DND-41 (cell line): ENCODE measurements at regions not wholly inside any gene's neighbourhood (a gene's known extent, or its start where the extent isn't known, plus 50 kb on each side); places are given as distances from the start of the nearest gene placed in this dataset.

Source experiments
- ATAC-seq: fragments of 200-7000 bp; cut with Tn5 transposase; 3 replicates; pipeline ENCODE4 v1.9.1; 2021; ENCODE audit warnings: low read depth; ENCODE audit not compliant: insufficient read depth
- DNase-seq: peaks from one replicate; pipeline ENCODE4 v3.0.0-alpha.2; 2020
- H2AFZ ChIP-seq: 2 replicates; pipeline ENCODE4 v1.6.0; 2012; ENCODE audit warnings: low read depth, low read length
- H3K27ac ChIP-seq: 2 replicates; pipeline ENCODE4 v1.5.1; 2012; ENCODE audit warnings: low read length, inconsistent platforms
- H3K27me3 ChIP-seq: fragments of 200-600 bp; sonication (generic); 2 replicates; pipeline ENCODE4 v1.6.0; 2012; ENCODE audit warnings: low read length, mild to moderate bottlenecking, inconsistent platforms; ENCODE audit not compliant: insufficient read depth, poor library complexity
- H3K36me3 ChIP-seq: 2 replicates; pipeline ENCODE4 v1.5.1; 2012; ENCODE audit warnings: low read length, inconsistent platforms; ENCODE audit not compliant: insufficient read depth
- H3K4me1 ChIP-seq: 2 replicates; pipeline ENCODE4 v1.5.1; 2012; ENCODE audit warnings: mild to moderate bottlenecking, low read length; ENCODE audit not compliant: insufficient read depth
- H3K4me2 ChIP-seq: 2 replicates; pipeline ENCODE4 v1.6.0; 2012; ENCODE audit warnings: mild to moderate bottlenecking, moderate library complexity, low read length, inconsistent platforms; ENCODE audit not compliant: insufficient read depth
- H3K4me3 ChIP-seq, 2 experiments: fragments of 200-600 bp in 1 of 2; shearing (Covaris generic) in 1 of 2; 2 replicates each; pipeline ENCODE4 v1.5.1; 2012 to 2016; ENCODE audit warnings: inconsistent platforms in 2 of 2, low read length in 2 of 2, mild to moderate bottlenecking in 2 of 2, low read depth in 1 of 2, moderate library complexity in 1 of 2
- H3K79me2 ChIP-seq: 2 replicates; pipeline ENCODE4 v1.6.0; 2012; ENCODE audit warnings: low read length, inconsistent platforms; ENCODE audit not compliant: insufficient read depth
- H3K9ac ChIP-seq: 2 replicates; pipeline ENCODE4 v1.6.0; 2012; ENCODE audit warnings: low read depth, mild to moderate bottlenecking, inconsistent platforms, low read length, moderate library complexity
- H3K9me3 ChIP-seq: 2 replicates; pipeline ENCODE4 v1.5.1; 2012; ENCODE audit warnings: low read length, moderate library complexity, mild to moderate bottlenecking, inconsistent platforms; ENCODE audit not compliant: insufficient read depth, severe bottlenecking
- H4K20me1 ChIP-seq: 2 replicates; pipeline ENCODE4 v1.6.0; 2012; ENCODE audit warnings: low read length; ENCODE audit not compliant: insufficient read depth
- EZH2 ChIP-seq: IDR thresholded peaks from 3 replicates; pipeline ENCODE4 v1.6.1; 2012; ENCODE audit warnings: borderline replicate concordance, low read depth, mild to moderate bottlenecking, moderate library complexity, low read length, inconsistent platforms; ENCODE audit not compliant: severe bottlenecking
- TF ChIP-seq, protein P1 (sequence below): IDR thresholded peaks from 2 replicates; pipeline ENCODE4 v1.5.1; 2012; ENCODE audit warnings: borderline replicate concordance, low read length, moderate library complexity, mild to moderate bottlenecking; ENCODE audit not compliant: poor library complexity, severe bottlenecking; ENCODE audit errors: extremely low read depth

GRCh38 chr12:111135293-111135832 lies 215.0 kb upstream of the MYL2 start:
- ATAC-seq (no peak), DNase-seq (no peak)
- no peak overlapping the region for H2AFZ ChIP-seq
- H3K27ac ChIP-seq, result no peak overlapping the region
- H3K9me3 ChIP-seq, result no peaks in the 10 kb centered on the region
- no peak overlapping the region for H3K4me2 ChIP-seq
- no peaks in the 10 kb centered on the region for H4K20me1 ChIP-seq
- no peaks in the 10 kb centered on the region for H3K27me3 ChIP-seq
- H3K4me3 ChIP-seq, result no peak overlapping the region
- H3K4me1 ChIP-seq, result no peaks in the 10 kb centered on the region
- H3K36me3 ChIP-seq, result no peaks in the 10 kb centered on the region
- H3K9ac ChIP-seq, result no peak overlapping the region
- no peaks in the 10 kb centered on the region for H3K79me2 ChIP-seq
- TF ChIP-seq, protein P1, sequence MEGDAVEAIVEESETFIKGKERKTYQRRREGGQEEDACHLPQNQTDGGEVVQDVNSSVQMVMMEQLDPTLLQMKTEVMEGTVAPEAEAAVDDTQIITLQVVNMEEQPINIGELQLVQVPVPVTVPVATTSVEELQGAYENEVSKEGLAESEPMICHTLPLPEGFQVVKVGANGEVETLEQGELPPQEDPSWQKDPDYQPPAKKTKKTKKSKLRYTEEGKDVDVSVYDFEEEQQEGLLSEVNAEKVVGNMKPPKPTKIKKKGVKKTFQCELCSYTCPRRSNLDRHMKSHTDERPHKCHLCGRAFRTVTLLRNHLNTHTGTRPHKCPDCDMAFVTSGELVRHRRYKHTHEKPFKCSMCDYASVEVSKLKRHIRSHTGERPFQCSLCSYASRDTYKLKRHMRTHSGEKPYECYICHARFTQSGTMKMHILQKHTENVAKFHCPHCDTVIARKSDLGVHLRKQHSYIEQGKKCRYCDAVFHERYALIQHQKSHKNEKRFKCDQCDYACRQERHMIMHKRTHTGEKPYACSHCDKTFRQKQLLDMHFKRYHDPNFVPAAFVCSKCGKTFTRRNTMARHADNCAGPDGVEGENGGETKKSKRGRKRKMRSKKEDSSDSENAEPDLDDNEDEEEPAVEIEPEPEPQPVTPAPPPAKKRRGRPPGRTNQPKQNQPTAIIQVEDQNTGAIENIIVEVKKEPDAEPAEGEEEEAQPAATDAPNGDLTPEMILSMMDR, result no peak
- TF ChIP-seq EZH2, result no peak

GRCh38 chr12:111130336-111130735 lies 210.0 kb upstream of the MYL2 start:
- Histone ChIP-seq H3K4me2 (no peak overlapping the region), H2AFZ (no peak overlapping the region), H3K4me3 (no peak overlapping the region), H3K79me2 (no peaks in the 10 kb centered on the region), H3K9ac (no peak overlapping the region), H3K36me3 (no peaks in the 10 kb centered on the region), H4K20me1 (no peaks in the 10 kb centered on the region), H3K9me3 (no peaks in the 10 kb centered on the region), H3K27me3 (no peaks in the 10 kb centered on the region), H3K27ac (no peak overlapping the region), H3K4me1 (no peaks in the 10 kb centered on the region)
- ATAC-seq, result no peak
- DNase-seq, result no peak
- no peak for TF ChIP-seq EZH2
- TF ChIP-seq, protein P1, result no peak

DNA sequence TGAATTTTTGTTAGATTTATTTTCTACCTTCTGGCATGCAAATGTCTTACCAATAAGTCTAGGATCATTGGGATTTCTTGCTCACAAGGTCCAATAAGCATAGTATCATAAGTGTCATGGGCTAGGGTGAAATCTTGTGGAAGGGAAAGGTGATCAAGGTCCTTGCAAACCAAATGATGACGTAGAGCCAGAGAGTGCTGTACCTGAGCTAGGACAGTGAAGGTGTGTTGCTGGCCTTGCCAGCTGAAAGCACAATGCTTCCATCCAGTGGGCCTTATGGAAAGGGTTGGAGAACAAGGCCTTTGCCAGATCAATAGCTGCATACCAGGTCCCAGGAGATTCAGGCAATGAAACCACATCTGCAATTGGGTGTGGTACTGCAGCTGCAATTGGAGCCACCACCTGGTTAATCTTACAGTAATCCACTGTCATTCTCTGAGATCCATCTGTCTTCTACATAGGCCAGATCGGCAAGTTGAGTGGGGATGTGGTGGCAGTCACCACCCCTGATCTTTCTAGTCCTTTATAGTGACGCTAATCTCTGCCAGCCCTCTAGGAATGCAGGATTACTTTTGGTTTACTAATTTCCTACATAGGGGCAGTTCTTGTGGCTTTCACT lies 208.9 kb upstream of the MYL2 start:
- Histone ChIP-seq H4K20me1 (no peaks in the 10 kb centered on the region), H3K4me1 (no peaks in the 10 kb centered on the region), H3K79me2 (no peaks in the 10 kb centered on the region), H3K27ac (no peak overlapping the region), H2AFZ (no peak overlapping the region), H3K9ac (no peak overlapping the region), H3K36me3 (no peaks in the 10 kb centered on the region), H3K4me3 (no peak overlapping the region), H3K27me3 (no peaks in the 10 kb centered on the region), H3K9me3 (no peaks in the 10 kb centered on the region), H3K4me2 (no peak overlapping the region)
- TF ChIP-seq, protein P1, result no peak
- TF ChIP-seq EZH2, result no peak
- no peak for DNase-seq
- no peak for ATAC-seq

GRCh38 chr12:111126331-111126730 lies 206.0 kb upstream of the MYL2 start:
- Histone ChIP-seq H3K79me2 (no peaks in the 10 kb centered on the region), H4K20me1 (no peaks in the 10 kb centered on the region)

More at GRCh38 chr12:111126331-111126730, 206.0 kb upstream of the MYL2 start:
- no peaks in the 10 kb centered on the region for H3K4me1 ChIP-seq
- H3K4me3 ChIP-seq, result no peak overlapping the region
- no peak overlapping the region for H3K27ac ChIP-seq
- H3K9ac ChIP-seq, result no peak overlapping the region
- DNase-seq (no peak), ATAC-seq (no peak)
- no peak overlapping the region for H2AFZ ChIP-seq
- TF ChIP-seq, protein P1, result no peak
- TF ChIP-seq EZH2, result no peak
- H3K4me2 ChIP-seq, result no peak overlapping the region
- no peaks in the 10 kb centered on the region for H3K36me3 ChIP-seq
- peaks cover 4% of the 10 kb centered on the region for H3K27me3 ChIP-seq
- H3K9me3 ChIP-seq, result no peaks in the 10 kb centered on the region
